ENCODE measurements at regions not wholly inside any gene's neighbourhood (a gene's known extent, or its start where the extent isn't known, plus 50 kb on each side); places are given as distances from the start of the nearest gene placed in this dataset.

DNA sequence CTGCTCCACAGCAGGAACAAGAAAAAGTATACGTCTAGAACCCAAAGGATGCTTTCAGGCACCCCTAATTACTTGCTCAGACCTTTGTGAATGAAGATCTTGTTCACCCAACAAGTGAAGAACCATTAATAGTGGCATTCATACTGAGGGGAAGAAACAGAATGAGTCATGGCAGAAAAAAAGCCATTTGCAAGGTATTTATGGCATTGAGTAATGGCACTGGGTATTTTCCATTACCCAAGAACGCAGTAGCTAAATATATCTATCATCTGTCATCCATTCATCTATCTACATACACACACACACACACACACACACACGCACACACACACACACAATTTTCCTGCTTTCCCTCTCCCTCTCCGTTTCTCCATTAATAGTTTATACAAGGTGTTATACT lies 56.4 kb upstream of the XIRP2 start:
- no peak overlapping the region for H3K27ac ChIP-seq
- TF ChIP-seq, protein P1, sequence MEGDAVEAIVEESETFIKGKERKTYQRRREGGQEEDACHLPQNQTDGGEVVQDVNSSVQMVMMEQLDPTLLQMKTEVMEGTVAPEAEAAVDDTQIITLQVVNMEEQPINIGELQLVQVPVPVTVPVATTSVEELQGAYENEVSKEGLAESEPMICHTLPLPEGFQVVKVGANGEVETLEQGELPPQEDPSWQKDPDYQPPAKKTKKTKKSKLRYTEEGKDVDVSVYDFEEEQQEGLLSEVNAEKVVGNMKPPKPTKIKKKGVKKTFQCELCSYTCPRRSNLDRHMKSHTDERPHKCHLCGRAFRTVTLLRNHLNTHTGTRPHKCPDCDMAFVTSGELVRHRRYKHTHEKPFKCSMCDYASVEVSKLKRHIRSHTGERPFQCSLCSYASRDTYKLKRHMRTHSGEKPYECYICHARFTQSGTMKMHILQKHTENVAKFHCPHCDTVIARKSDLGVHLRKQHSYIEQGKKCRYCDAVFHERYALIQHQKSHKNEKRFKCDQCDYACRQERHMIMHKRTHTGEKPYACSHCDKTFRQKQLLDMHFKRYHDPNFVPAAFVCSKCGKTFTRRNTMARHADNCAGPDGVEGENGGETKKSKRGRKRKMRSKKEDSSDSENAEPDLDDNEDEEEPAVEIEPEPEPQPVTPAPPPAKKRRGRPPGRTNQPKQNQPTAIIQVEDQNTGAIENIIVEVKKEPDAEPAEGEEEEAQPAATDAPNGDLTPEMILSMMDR (conservative IDR thresholded peaks at IDR 0.05): no peak

DNA sequence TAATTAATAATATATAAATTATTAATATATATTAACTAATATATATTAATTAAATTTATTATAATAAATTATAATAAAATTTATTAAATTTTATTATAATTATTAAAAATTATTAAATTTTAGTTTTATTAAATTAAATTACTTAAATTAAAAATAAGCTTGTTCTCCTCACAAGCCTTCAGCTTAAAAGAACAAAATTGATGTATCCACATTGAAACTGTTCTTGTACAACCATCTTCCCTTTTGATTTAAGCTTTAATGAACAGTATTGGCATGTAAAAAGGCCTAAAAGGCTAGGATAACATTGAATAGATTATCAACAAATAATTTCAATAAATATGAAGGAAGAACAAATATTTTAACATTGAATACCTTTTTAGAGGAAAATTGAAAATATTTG lies 62.4 kb upstream of the XIRP2 start:
- no peak overlapping the region for H3K27ac ChIP-seq
- TF ChIP-seq, protein P1 (conservative IDR thresholded peaks at IDR 0.05): no peak

DNA sequence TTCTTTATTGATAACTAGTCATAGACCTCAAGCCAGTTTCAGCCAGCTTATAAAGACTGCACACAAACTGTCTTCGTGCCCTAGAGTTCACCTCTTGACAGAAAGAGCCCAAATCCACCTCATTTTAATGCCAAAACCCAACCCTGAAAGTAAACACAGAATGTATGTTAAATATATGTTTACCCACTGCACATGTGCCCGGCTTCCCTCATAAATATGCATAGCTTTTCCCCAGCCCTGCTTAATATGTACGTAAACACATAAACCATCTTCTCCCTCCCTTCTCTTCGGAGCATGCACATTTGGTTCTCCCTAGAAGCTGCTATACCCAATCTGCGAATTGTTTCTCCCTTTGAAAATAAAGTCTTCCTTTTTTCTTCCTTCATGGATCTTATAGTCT lies 73.9 kb upstream of the XIRP2 start:
- H3K27ac ChIP-seq: no peak overlapping the region
- TF ChIP-seq, protein P1 (conservative IDR thresholded peaks at IDR 0.05): no peak

DNA sequence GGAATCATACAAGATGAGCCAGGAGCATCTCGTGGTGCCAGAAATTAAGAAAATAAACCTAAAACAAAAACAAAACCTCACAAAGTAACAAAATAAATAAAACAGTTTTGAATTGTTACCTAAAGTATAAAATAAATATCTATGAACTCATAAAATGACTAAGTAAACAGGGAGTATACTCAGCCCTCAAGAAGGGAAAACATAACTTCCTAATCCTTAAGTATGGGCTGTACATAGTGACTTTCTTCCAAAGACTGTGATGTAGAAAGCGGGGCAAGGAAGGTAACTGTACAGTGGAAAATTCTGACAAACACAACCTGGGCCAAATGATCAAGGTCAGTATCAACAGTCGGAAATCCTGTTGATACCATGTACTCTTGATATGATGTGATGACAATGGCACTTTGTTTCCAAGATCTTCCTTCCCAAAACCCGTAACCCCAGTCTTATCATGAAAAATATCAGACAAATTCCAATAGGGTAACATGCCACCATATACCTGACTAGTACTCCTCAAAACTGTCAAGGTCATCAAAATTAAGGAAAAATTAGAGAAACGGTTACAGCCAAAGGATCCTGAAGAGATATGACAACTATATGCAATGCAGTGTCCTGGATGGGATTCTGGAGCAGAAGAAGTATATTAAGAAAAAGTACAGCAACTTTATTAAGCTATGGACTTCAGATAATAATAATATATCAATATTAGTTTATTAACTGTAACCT lies 76.0 kb upstream of the XIRP2 start:
- H3K27ac ChIP-seq: no peak overlapping the region
- TF ChIP-seq, protein P1 (conservative IDR thresholded peaks at IDR 0.05): no peak

DNA sequence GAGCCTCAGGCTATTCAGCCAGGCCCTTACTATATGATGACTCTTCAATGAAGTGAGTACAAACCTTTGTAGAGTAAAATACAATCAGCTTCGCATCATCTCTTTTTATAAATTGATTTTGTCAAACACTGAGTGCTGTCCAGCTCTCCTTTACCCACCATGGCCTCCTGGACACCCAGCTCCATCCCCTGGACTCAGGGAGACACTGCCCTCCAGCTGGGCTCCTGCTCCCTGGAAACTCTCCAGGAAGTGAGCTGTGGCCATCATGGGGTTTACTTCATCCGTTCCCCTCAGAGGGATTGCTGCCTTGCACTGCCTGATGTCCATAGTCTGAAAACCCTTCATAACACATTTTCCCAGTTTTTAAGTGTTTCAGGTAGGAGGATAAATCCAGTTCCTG lies 82.5 kb upstream of the XIRP2 start:
- TF ChIP-seq, protein P1 (conservative IDR thresholded peaks at IDR 0.05): no peak
- H3K27ac ChIP-seq: no peak overlapping the region

DNA sequence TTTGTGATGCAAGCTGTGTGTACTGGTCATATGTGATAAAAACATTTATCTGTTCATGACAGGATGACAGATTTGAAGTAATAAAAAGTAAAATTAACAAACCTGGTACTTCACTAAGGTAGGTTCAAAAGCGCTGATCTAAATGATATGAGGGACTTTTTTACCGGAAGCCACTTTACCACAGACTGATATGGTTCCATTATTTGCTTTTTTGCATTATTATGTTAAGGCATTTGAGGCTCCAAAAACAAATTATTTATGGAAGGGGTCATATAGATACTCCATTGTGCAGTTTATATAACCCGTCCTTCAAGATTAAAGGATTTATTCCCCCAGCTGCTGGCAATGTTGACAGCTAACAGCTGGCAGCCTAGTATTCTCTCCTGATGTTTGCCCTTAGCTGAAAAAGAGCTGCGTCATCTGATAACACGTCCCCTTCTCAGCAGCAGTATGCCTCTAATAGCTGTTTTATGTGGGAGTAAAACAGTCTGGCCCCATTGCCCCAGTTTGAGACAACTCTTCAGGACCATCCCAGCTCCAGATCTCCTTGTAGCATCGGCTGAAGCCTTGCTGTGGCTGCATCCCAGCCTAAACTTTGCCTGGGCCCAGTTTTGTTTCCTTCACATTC lies 84.8 kb upstream of the XIRP2 start:
- TF ChIP-seq, protein P1 (conservative IDR thresholded peaks at IDR 0.05): no peak
- no peak overlapping the region for H3K27ac ChIP-seq

DNA sequence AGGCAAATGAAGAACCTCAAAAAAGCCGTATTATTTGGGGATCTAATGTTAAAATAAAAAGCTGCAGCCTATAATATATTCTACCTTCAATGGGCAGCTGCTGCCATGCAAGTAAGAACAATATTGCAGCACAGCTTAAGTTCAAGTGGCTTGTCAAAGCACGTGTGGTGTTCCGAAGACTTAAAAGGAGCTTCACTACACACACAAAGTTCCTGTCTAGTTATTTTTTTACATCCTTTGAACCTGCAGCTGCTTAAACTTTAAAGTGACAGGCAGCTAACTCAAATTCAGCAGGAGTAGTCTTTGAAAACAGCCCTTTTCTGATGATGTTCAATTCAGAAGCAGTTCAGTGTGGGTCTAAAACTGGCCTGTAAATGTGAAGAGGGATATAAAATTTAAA lies 85.8 kb upstream of the XIRP2 start:
- TF ChIP-seq, protein P1 (conservative IDR thresholded peaks at IDR 0.05): no peak
- no peak overlapping the region for H3K27ac ChIP-seq
